Activated CD8-positive, alpha-beta memory T cell treated with anti-CD3 and anti-CD28 coated beads for 48 hours (primary cell): ENCODE measurements at regions not wholly inside any gene's neighbourhood (a gene's known extent, or its start where the extent isn't known, plus 50 kb on each side); places are given as distances from the start of the nearest gene placed in this dataset.
"Not testable (repeated sequence)": the region's sequence is repeated elsewhere in the genome, so short reads cannot be mapped to it uniquely, and the experiment has no call there.

Experiments used
- DNase-seq, 3 experiments: peaks; one replicate each; pipeline ENCODE4 v3.0.0-alpha.2; 2020; ENCODE audit warnings: low read depth in 2 of 3, low spot score in 2 of 3

- DNase-seq, result no peak
These were observed 70.2 kb upstream of the BTG3 start for GRCh38 chr21:17682924-17683323.

- DNase-seq, result no peak
These were observed 66.4 kb upstream of the BTG3 start for GRCh38 chr21:17679002-17679600.

- not testable (repeated sequence) for DNase-seq
These were observed 64.2 kb upstream of the BTG3 start for GRCh38 chr21:17676930-17677329.

- no peak for DNase-seq
These were observed 61.4 kb upstream of the BTG3 start for GRCh38 chr21:17674106-17674505.

GRCh38 chr21:17673261-17674020 is 60.7 kb upstream of the BTG3 start:
- DNase-seq, result no peak

- no peak for DNase-seq
These were observed 59.0 kb upstream of the BTG3 start for GRCh38 chr21:17671733-17672132.

GRCh38 chr21:17668479-17669140 is 55.9 kb upstream of the BTG3 start:
- DNase-seq, result no peak

- DNase-seq, result no peak
These were observed 54.6 kb upstream of the BTG3 start for GRCh38 chr21:17667256-17667655.
